AG09319 (cell line): ENCODE measurements at regions not wholly inside any gene's neighbourhood (a gene's known extent, or its start where the extent isn't known, plus 50 kb on each side); places are given as distances from the start of the nearest gene placed in this dataset.
A peak's percentile ranks its signal among the peaks of the same experiment; 100 is the strongest.

Source experiments
- DNase-seq: peaks from one replicate; pipeline ENCODE4 v3.0.0-alpha.2; 2010; ENCODE audit warnings: low read depth; ENCODE audit errors: extremely low read depth
- CTCF ChIP-seq: IDR thresholded peaks from 2 replicates; pipeline ENCODE4 v1.5.1; 2011; ENCODE audit warnings: low read depth, mild to moderate bottlenecking, inconsistent platforms, low read length, moderate library complexity

- TF ChIP-seq CTCF: no peak
- no peak for DNase-seq
These were observed 143.6 kb upstream of the HAAO start for GRCh38 chr2:42935692-42936671.

GRCh38 chr2:42934580-42935186 is 142.3 kb upstream of the HAAO start:
- no peak for DNase-seq
- TF ChIP-seq CTCF: no peak

GRCh38 chr2:42933824-42934254 is 141.5 kb upstream of the HAAO start:
- DNase-seq: no peak

GRCh38 chr2:42932271-42933151 is 140.1 kb upstream of the HAAO start:
- no peak for DNase-seq

More at GRCh38 chr2:42933824-42934254, 141.5 kb upstream of the HAAO start:
- no peak for TF ChIP-seq CTCF

GRCh38 chr2:42931818-42932195 is 139.4 kb upstream of the HAAO start:
- no peak for DNase-seq
- no peak for TF ChIP-seq CTCF

More at GRCh38 chr2:42932271-42933151, 140.1 kb upstream of the HAAO start:
- no peak for TF ChIP-seq CTCF

DNA sequence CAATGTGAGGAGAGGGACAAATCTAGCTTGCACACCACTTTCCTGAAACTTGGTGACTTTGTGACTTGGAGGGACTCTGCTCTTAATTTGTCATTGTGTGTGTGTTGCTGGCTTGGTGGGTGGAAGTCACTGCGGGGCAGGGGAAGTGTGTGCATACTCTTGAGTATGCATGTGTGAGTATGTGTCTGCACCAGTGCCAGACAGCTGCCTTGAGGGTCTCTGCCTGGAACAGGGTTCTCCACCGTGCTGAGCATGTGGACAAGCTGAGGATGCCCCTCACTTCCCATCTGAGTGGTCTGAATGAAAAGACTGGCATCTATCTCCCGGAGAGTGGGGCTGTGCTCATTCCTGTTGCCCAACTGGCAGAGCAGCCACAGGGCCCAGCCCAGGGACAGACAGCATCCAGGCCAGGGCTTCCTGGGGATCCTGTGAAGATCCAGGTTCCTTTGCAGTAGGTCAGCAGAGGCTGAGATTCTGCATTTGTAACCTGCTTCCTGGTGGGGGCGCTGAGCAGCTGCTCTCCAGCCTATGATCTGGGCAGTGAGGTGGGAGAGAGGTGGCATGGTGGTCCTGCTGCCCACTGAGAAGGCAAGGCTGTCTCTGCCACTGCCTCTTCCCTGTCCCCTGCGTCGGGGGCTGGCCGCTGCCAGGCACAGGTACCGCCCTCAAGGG is 138.9 kb upstream of the HAAO start:
- DNase-seq: no peak
- peak; percentile 16 for TF ChIP-seq CTCF
